ENCODE measurements at regions not wholly inside any gene's neighbourhood (a gene's known extent, or its start where the extent isn't known, plus 50 kb on each side); places are given as distances from the start of the nearest gene placed in this dataset.

GRCh38 chr9:129361196-129361595 is 183.1 kb upstream of the IER5L start:
- no peak for TF ChIP-seq ZFP3 (CRISPR knock-in tag; IDR thresholded peaks at IDR 0.05)
- no peak for TF ChIP-seq CSRNP3 (CRISPR knock-in tag; IDR thresholded peaks at IDR 0.05)

Data from SK-N-SH treated with all-trans-retinoic acid at 6 μM for 48 hours (cell line).